Vagina (tissue), 2 donors: ENCODE measurements at regions not wholly inside any gene's neighbourhood (a gene's known extent, or its start where the extent isn't known, plus 50 kb on each side); places are given as distances from the start of the nearest gene placed in this dataset.

Source experiments
- DNase-seq, 2 donors: peaks; one replicate each; pipeline ENCODE4 v3.0.0-alpha.2; 2017; ENCODE audit errors: extremely low spot score in 2 of 2
- H3K27ac ChIP-seq: fragments of 200-600 bp; sonication (generic); one replicate; pipeline ENCODE4 v1.5.1; 2019
- H3K27me3 ChIP-seq: fragments of 200-600 bp; sonication (generic); one replicate; pipeline ENCODE4 v1.5.1; 2019
- H3K36me3 ChIP-seq, 2 donors: fragments of 200-600 bp; sonication (generic); one replicate each; pipeline ENCODE4 v1.5.1; 2017 to 2019
- H3K4me1 ChIP-seq: fragments of 200-600 bp; sonication (generic); one replicate; pipeline ENCODE4 v1.5.1; 2019
- H3K4me3 ChIP-seq, 2 donors: fragments of 200-600 bp; sonication (generic); 1 replicate in 1 of 2; 2 replicates in 1 of 2; pipeline ENCODE4 v1.5.1; 2016 to 2019
- H3K9me3 ChIP-seq: fragments of 200-600 bp; sonication (generic); one replicate; pipeline ENCODE4 v1.5.1; 2019
- POLR2A ChIP-seq, 2 donors: fragments of 450-650 bp; IDR thresholded peaks; one replicate each; pipeline ENCODE4 v1.6.1; 2017; ENCODE audit warnings: antibody characterized with exemption in 2 of 2, mild to moderate bottlenecking in 2 of 2, moderate library complexity in 2 of 2
- POLR2AphosphoS5 ChIP-seq, 2 donors: sonication (generic); formaldehyde crosslinking; IDR thresholded peaks; one replicate each; pipeline ENCODE4 v1.9.0; 2017; ENCODE audit warnings: antibody characterized with exemption in 2 of 2, mild to moderate bottlenecking in 2 of 2, low read depth in 1 of 2; ENCODE audit not compliant: insufficient read depth in 1 of 2
- intact Hi-C: fragments of 100-400 bp; cut with DNase I; formaldehyde crosslinking; loops from one replicate; pipeline ENCODE4 v1.15.1; 2023
- TF ChIP-seq, protein P1 (sequence below), 3 experiments: fragments of 450-650 bp in 2 of 3; fragments of 200-600 bp in 1 of 3; sonication (generic) in 1 of 3; IDR thresholded peaks; one replicate each; pipeline ENCODE4 v1.5.1; 2017 to 2019; ENCODE audit warnings: antibody characterized with exemption in 3 of 3, mild to moderate bottlenecking in 2 of 3, moderate library complexity in 2 of 3

DNA sequence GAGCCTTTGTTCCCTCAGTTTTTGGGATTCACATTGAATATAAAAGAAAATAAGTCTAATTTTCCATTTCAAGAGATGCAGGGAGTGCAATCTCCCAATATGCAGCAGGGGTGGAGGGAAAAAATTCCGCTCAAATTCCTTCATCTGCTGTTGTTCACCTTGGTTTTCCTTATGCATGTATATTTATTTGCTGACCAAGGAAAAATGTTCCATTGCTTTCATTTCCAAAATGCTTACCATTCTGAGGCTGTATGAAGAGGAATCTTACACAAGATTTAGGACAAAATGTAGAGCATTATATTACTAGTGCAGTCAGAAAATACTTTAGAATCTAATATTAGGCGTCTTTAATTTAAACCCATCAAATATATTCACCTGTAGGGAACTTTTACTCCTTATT is 863.9 kb downstream of the EPHA3 start:
- no peaks in the 10 kb centered on the region for H3K9me3 ChIP-seq
- intact Hi-C loops, result no loop called here
- no peaks in the 10 kb centered on the region for H3K4me1 ChIP-seq
- H3K36me3 ChIP-seq, result no peaks in the 10 kb centered on the region
- DNase-seq, result no peak
- no peak overlapping the region for H3K4me3 ChIP-seq
- no peaks in the 10 kb centered on the region for H3K27me3 ChIP-seq
- no peak overlapping the region for H3K27ac ChIP-seq
- no peak for TF ChIP-seq POLR2AphosphoS5 (IDR thresholded peaks at IDR 0.05; ENCODE audit: insufficient read depth in 1 of 2, low read depth in 1 of 2)
- TF ChIP-seq POLR2A (IDR thresholded peaks at IDR 0.05), result no peak
- TF ChIP-seq, protein P1, sequence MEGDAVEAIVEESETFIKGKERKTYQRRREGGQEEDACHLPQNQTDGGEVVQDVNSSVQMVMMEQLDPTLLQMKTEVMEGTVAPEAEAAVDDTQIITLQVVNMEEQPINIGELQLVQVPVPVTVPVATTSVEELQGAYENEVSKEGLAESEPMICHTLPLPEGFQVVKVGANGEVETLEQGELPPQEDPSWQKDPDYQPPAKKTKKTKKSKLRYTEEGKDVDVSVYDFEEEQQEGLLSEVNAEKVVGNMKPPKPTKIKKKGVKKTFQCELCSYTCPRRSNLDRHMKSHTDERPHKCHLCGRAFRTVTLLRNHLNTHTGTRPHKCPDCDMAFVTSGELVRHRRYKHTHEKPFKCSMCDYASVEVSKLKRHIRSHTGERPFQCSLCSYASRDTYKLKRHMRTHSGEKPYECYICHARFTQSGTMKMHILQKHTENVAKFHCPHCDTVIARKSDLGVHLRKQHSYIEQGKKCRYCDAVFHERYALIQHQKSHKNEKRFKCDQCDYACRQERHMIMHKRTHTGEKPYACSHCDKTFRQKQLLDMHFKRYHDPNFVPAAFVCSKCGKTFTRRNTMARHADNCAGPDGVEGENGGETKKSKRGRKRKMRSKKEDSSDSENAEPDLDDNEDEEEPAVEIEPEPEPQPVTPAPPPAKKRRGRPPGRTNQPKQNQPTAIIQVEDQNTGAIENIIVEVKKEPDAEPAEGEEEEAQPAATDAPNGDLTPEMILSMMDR (IDR thresholded peaks at IDR 0.05), result no peak

DNA sequence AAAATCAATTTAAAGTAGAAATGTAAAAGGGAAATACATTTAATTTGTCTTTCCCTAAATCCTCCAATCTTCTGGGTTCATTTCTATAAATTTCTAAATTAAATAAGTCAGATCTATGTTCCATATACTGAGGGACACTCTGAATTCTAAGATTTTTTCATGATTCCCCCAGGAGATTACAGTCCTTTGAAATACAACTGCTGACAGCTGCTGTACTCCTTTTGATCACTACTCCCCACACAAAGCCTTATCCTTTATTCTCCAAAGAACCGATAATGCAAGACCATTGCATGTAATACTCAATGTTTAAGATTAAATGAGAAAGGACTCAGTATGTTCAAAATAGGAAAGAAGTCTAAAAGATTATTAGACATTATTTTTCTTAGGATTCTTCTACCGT is 865.7 kb downstream of the EPHA3 start:
- intact Hi-C loops, result no loop called here
- TF ChIP-seq POLR2A (IDR thresholded peaks at IDR 0.05), result no peak
- TF ChIP-seq, protein P1 (IDR thresholded peaks at IDR 0.05), result no peak
- TF ChIP-seq POLR2AphosphoS5 (IDR thresholded peaks at IDR 0.05; ENCODE audit: insufficient read depth in 1 of 2, low read depth in 1 of 2), result no peak
- DNase-seq, result no peak

DNA sequence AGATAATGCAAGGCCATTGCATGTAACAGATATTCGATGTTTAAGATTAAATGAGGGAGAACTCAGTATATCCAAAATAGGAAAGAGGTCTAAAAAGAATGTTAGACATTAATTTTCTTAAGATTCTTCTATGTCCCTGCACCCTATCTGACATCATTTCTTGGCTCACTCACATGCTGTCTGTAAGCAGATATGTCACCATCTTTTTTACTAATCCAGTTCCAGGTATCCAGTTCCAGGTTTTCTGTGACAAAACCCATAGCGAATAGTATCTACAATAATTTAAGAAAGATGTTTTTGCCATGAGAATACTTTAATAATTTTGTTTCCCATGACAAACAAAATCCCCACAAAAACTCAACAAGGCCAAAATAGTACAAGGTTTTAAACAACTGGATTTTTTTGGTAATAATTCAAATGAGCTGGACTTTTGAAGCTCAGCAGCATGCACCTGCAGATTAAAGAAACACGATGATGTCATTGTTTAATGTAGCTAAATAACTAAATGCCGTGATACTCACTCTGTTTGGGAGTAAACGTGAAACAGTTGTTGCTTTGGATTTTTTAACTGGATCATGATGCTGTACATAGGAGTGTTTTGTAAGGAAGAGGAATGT is 867.6 kb downstream of the EPHA3 start:
- DNase-seq, result no peak
- Histone ChIP-seq H3K4me3 (no peak overlapping the region), H3K9me3 (no peaks in the 10 kb centered on the region), H3K4me1 (no peaks in the 10 kb centered on the region), H3K27me3 (no peaks in the 10 kb centered on the region), H3K27ac (no peak overlapping the region), H3K36me3 (no peaks in the 10 kb centered on the region)
- intact Hi-C loops, result no loop called here
- TF ChIP-seq, protein P1 (IDR thresholded peaks at IDR 0.05), result no peak

More for the DNA sequence above, 865.7 kb downstream of the EPHA3 start:
- no peak overlapping the region for H3K4me3 ChIP-seq
- H3K36me3 ChIP-seq, result no peaks in the 10 kb centered on the region
- no peaks in the 10 kb centered on the region for H3K27me3 ChIP-seq
- H3K9me3 ChIP-seq, result no peaks in the 10 kb centered on the region
- H3K27ac ChIP-seq, result no peak overlapping the region
- no peaks in the 10 kb centered on the region for H3K4me1 ChIP-seq

DNA sequence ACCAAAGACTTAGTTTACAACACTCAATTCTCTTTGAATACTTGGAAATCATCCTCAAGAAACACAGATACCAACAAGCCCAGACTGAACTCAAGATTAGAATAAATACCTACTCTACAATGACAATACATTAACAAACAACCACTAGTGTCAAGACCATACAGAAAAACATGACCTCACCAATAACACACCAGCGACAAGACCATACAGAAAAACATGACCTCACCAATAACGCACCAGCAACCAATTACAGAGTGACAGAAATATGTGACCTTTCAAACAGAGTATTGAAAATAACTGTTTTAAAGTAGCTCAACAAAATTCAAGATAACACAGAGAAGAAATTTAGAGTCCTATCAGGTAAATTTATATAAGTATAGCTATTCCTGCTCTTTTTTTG is 876.0 kb downstream of the EPHA3 start:
- H3K9me3 ChIP-seq, result no peaks in the 10 kb centered on the region
- H3K27me3 ChIP-seq, result no peaks in the 10 kb centered on the region
- intact Hi-C loops, result no loop called here
- H3K36me3 ChIP-seq, result no peaks in the 10 kb centered on the region
- no peak overlapping the region for H3K4me3 ChIP-seq
- H3K4me1 ChIP-seq, result no peaks in the 10 kb centered on the region
- DNase-seq, result no peak
- no peak overlapping the region for H3K27ac ChIP-seq
- no peak for TF ChIP-seq POLR2AphosphoS5 (IDR thresholded peaks at IDR 0.05; ENCODE audit: insufficient read depth in 1 of 2, low read depth in 1 of 2)
- no peak for TF ChIP-seq POLR2A (IDR thresholded peaks at IDR 0.05)
- TF ChIP-seq, protein P1 (IDR thresholded peaks at IDR 0.05), result no peak

DNA sequence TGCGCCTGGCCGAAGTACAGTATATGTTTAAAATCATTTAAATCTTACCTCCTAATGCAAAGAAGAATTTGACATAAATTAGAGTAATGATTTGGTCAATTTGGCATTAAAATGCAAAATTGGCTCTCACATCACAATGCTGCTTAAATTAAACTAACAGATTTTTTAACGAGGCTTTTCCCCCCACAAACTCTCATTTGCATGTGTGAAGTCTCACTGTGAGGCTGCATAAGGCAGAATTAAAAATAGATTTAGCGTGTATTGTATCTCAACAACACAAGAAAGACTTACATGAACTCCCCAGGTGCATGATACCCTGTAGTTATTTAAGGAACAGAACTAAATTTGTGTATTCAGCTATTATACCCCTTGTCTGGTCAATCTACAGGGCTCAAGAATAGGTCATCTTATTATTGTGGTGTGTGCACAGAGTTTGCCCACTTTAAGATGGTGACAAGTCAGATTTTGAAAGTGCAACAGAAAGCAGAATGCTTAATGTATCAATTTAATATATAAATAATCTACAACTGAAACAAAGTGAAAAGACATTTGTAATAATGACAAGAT is 897.9 kb downstream of the EPHA3 start:
- Histone ChIP-seq H3K4me1 (peaks cover 1% of the 10 kb centered on the region), H3K9me3 (no peaks in the 10 kb centered on the region), H3K27ac (no peak overlapping the region), H3K4me3 (no peak overlapping the region), H3K36me3 (no peaks in the 10 kb centered on the region), H3K27me3 (no peaks in the 10 kb centered on the region)
- intact Hi-C loops, result no loop called here
- no peak for DNase-seq
- TF ChIP-seq POLR2AphosphoS5 (IDR thresholded peaks at IDR 0.05; ENCODE audit: insufficient read depth in 1 of 2, low read depth in 1 of 2), result no peak
- TF ChIP-seq, protein P1 (IDR thresholded peaks at IDR 0.05), result no peak
- TF ChIP-seq POLR2A (IDR thresholded peaks at IDR 0.05), result no peak
